Cardiac muscle cell (in vitro differentiated cells and primary cell): ENCODE measurements at regions not wholly inside any gene's neighbourhood (a gene's known extent, or its start where the extent isn't known, plus 50 kb on each side); places are given as distances from the start of the nearest gene placed in this dataset.

Experiments used
- DNase-seq, 2 donors: peaks; one replicate each; pipeline versions ENCODE4 v3.0.0 to v3.0.0-alpha.2; 2010 to 2017; ENCODE audit warnings: low read depth in 1 of 2, low spot score in 1 of 2
- H3K27ac ChIP-seq: fragments of 200-600 bp; sonication (generic); 2 replicates; pipeline ENCODE4 v1.5.1; 2016
- H3K27me3 ChIP-seq: fragments of 200-600 bp; sonication (generic); 2 replicates; pipeline ENCODE4 v1.6.0; 2016; ENCODE audit warnings: control low read depth
- H3K36me3 ChIP-seq: fragments of 200-600 bp; sonication (generic); 2 replicates; pipeline ENCODE4 v1.5.1; 2016; ENCODE audit warnings: control low read depth
- H3K4me1 ChIP-seq: fragments of 200-600 bp; sonication (generic); 2 replicates; pipeline ENCODE4 v1.8.1; 2017; ENCODE audit warnings: low read depth, mild to moderate bottlenecking, mixed run types
- H3K4me3 ChIP-seq: fragments of 200-600 bp; sonication (generic); 2 replicates; pipeline ENCODE4 v1.5.1; 2016; ENCODE audit warnings: mild to moderate bottlenecking
- H3K9me3 ChIP-seq: fragments of 200-600 bp; sonication (generic); 2 replicates; pipeline ENCODE4 v1.5.1; 2017; ENCODE audit warnings: low read depth, mild to moderate bottlenecking, control low read depth
- TF ChIP-seq, protein P1 (sequence below): IDR thresholded peaks from 2 replicates; pipeline ENCODE4 v1.5.1; 2012; ENCODE audit warnings: low read depth, mild to moderate bottlenecking, low read length

DNA sequence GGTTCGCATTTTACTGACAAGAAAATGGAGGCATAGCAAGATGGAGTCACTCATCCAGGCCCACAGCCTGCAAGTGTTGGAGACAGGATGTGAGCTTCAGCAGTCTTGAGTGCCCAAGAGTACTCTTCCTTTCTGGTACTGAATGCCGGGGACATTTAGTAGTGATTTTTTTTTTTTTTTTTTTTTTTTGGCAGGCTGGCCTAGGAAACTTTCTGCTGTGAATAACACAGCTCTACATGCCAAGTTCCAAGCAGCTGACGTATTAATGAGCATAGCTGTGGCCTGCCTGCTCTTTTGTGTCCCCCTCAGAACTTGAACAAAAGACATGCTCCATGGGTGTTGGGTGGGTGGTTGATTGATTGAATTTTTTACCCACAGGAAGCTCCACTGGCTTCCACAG is 195.5 kb upstream of the CADM1 start:
- H3K4me1 ChIP-seq: peaks cover 7% of the 10 kb centered on the region
- H3K36me3 ChIP-seq: no peaks in the 10 kb centered on the region
- peak in 1 of 2 donors; percentile 4 for DNase-seq
- no peak overlapping the region for H3K27ac ChIP-seq
- TF ChIP-seq, protein P1, sequence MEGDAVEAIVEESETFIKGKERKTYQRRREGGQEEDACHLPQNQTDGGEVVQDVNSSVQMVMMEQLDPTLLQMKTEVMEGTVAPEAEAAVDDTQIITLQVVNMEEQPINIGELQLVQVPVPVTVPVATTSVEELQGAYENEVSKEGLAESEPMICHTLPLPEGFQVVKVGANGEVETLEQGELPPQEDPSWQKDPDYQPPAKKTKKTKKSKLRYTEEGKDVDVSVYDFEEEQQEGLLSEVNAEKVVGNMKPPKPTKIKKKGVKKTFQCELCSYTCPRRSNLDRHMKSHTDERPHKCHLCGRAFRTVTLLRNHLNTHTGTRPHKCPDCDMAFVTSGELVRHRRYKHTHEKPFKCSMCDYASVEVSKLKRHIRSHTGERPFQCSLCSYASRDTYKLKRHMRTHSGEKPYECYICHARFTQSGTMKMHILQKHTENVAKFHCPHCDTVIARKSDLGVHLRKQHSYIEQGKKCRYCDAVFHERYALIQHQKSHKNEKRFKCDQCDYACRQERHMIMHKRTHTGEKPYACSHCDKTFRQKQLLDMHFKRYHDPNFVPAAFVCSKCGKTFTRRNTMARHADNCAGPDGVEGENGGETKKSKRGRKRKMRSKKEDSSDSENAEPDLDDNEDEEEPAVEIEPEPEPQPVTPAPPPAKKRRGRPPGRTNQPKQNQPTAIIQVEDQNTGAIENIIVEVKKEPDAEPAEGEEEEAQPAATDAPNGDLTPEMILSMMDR: no peak
- no peak overlapping the region for H3K4me3 ChIP-seq
- H3K27me3 ChIP-seq: no peaks in the 10 kb centered on the region
- H3K9me3 ChIP-seq: no peaks in the 10 kb centered on the region

GRCh38 chr11:115699326-115699725 is 195.1 kb upstream of the CADM1 start:
- TF ChIP-seq, protein P1: no peak
- Histone ChIP-seq H3K4me1 (peaks cover 7% of the 10 kb centered on the region), H3K9me3 (no peaks in the 10 kb centered on the region), H3K27ac (no peak overlapping the region), H3K4me3 (no peak overlapping the region), H3K36me3 (no peaks in the 10 kb centered on the region), H3K27me3 (no peaks in the 10 kb centered on the region)
- DNase-seq: no peak

- H3K4me1 ChIP-seq: peaks cover 7% of the 10 kb centered on the region
- TF ChIP-seq, protein P1: no peak
- H3K9me3 ChIP-seq: no peaks in the 10 kb centered on the region
- no peak for DNase-seq
- H3K4me3 ChIP-seq: no peak overlapping the region
- H3K27me3 ChIP-seq: no peaks in the 10 kb centered on the region
- H3K36me3 ChIP-seq: no peaks in the 10 kb centered on the region
- no peak overlapping the region for H3K27ac ChIP-seq
Observed at GRCh38 chr11:115698243-115698642, 194.0 kb upstream of the CADM1 start.

DNA sequence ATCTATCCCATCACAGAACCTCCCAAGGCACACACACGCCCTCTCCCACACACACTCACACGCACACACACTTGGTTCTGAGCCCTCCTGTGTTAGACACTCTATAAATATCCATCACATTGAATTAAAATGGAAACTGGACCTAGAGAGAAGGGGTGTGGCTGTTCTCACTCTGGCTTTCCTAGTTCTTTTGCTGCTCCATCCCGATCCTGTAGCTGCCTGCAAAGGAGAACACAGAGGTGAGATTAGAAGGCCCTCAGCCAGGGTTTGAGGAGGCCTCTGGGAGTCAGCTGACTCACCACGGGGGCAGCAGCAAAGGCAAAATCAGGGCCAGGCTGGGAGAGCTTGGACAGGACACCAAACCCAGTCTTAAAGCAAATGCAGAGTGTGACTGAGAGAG is 192.3 kb upstream of the CADM1 start:
- Histone ChIP-seq H3K36me3 (no peaks in the 10 kb centered on the region), H3K4me3 (no peak overlapping the region), H3K27ac (no peak overlapping the region), H3K4me1 (peaks cover 7% of the 10 kb centered on the region), H3K27me3 (no peaks in the 10 kb centered on the region), H3K9me3 (no peaks in the 10 kb centered on the region)
- TF ChIP-seq, protein P1: no peak
- no peak for DNase-seq

DNA sequence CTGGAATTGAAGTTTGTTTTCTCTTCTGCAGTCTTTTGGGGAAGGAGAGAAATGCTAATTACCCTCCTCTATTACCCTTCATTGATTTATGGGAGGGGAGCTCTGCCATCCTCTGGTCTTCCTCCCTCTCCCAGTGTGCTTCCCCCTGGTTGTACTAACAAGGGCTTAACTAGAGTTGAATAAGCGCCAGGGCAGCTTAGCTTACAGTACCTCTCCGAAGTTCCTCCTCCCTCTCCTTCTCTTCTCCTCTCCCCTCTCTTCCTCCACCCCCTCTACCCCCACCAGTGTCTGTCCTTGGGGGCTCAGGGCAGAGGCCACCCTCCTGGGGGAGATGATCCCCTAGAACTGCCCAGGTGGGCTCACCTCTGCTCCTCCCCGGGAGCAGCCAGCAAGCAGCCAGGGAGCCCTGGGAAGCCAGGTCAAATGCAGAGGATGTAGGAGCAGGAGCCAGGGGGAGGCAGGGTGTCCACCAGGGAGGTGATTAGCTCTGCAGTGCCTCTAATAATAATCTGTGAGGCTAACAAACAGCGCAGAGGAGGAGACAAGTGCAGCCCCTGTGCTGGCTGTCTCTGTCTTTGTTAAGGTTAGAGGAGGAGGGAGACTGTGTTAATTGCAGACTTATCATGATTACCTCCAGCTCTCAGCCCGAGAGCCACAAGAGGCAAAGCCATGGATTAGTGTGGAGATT is 191.6 kb upstream of the CADM1 start:
- DNase-seq: no peak
- Histone ChIP-seq H3K4me3 (no peak overlapping the region), H3K4me1 (peaks cover 7% of the 10 kb centered on the region), H3K36me3 (no peaks in the 10 kb centered on the region), H3K9me3 (no peaks in the 10 kb centered on the region), H3K27ac (no peak overlapping the region), H3K27me3 (no peaks in the 10 kb centered on the region)
- TF ChIP-seq, protein P1: no peak

DNA sequence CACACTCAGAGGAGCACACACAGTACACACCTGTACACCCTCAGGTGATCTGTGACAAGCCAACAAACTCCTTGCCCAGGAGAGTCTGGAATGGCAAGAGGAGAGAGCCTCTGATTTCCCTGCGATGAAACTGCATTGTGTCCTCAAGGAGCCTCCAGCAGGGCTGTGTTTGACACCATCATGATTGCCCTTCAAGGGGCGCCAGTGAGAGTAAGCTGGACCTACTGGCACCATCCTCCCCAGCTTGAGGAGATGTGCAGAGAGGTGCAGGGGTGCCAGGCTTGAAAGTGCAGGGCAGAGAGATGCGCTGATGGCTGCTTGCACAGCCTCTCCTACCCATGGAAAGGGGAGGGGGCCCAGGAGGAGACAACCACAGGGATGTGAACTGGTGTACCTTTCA is 188.8 kb upstream of the CADM1 start:
- Histone ChIP-seq H3K36me3 (no peaks in the 10 kb centered on the region), H3K27ac (no peak overlapping the region), H3K4me1 (peaks cover 7% of the 10 kb centered on the region), H3K9me3 (no peaks in the 10 kb centered on the region), H3K27me3 (peaks cover 11% of the 10 kb centered on the region), H3K4me3 (no peak overlapping the region)
- DNase-seq: no peak
- TF ChIP-seq, protein P1: no peak
